ENCODE measurements at regions not wholly inside any gene's neighbourhood (a gene's known extent, or its start where the extent isn't known, plus 50 kb on each side); places are given as distances from the start of the nearest gene placed in this dataset.

GRCh38 chr4:171256223-171256622 is 557.0 kb upstream of the GALNTL6 start:
- ATAC-seq (no peak), FAIRE-seq (no peak)
- no TSS peak for BruUV-seq (replicated peaks)

More at GRCh38 chr4:171256223-171256622, 557.0 kb upstream of the GALNTL6 start:
- Histone ChIP-seq H3K27me3 (ENCODE audit: control insufficient read depth in 2 of 2, insufficient read depth in 2 of 2, low read length in 2 of 2) (no peaks in the 10 kb centered on the region), H3K4me1 (replicated peaks in 1 of 2; ENCODE audit: control insufficient read depth in 2 of 2, insufficient read depth in 2 of 2, low read length in 2 of 2) (no peaks in the 10 kb centered on the region), H3K9me3 (replicated peaks; ENCODE audit: control insufficient read depth, insufficient read depth, low read depth, low read length) (no peaks in the 10 kb centered on the region), H3K9me1 (ENCODE audit: control insufficient read depth, insufficient read depth, low read length) (no peaks in the 10 kb centered on the region), H3K9ac (ENCODE audit: insufficient read depth in 1 of 2, low read depth in 2 of 2, low read length in 2 of 2) (no peak overlapping the region), H3K79me2 (ENCODE audit: control insufficient read depth, insufficient read depth, low read length) (no peaks in the 10 kb centered on the region), H3K27ac (ENCODE audit: extremely low read depth, low read depth, low read length) (no peak overlapping the region), H3K4me2 (ENCODE audit: insufficient read depth, low read length) (no peak overlapping the region), H3K4me3 (no peak overlapping the region), H2AFZ (ENCODE audit: low read depth, low read length) (no peak overlapping the region), H3K36me3 (ENCODE audit: control insufficient read depth, insufficient read depth, low read length) (no peaks in the 10 kb centered on the region), H4K20me1 (replicated peaks; ENCODE audit: control insufficient read depth, insufficient read depth, low read length) (no peaks in the 10 kb centered on the region)
- no peak for DNase-seq (ENCODE audit: extremely low read depth in 1 of 4, low spot score in 3 of 4)
- in situ Hi-C loops (cut with MboI): no loop called here
- TF ChIP-seq NCOA4 (IDR thresholded peaks at IDR 0.05; ENCODE audit: partially characterized antibody) (no peak), STAT6 (CRISPR knock-in tag; IDR thresholded peaks at IDR 0.05) (no peak), RERE (CRISPR knock-in tag; IDR thresholded peaks at IDR 0.05; ENCODE audit: borderline replicate concordance) (no peak), SMAD2 (IDR thresholded peaks at IDR 0.05; ENCODE audit: low read depth, low read length) (no peak), PHF8 (IDR thresholded peaks at IDR 0.05; ENCODE audit: borderline replicate concordance, low read length) (no peak), TSC22D4 (tag; IDR thresholded peaks at IDR 0.05) (no peak), DMBX1 (CRISPR knock-in tag; IDR thresholded peaks at IDR 0.05; ENCODE audit: borderline replicate concordance) (no peak), MCM5 (IDR thresholded peaks at IDR 0.05; ENCODE audit: low read depth) (no peak), SMAD4 (CRISPR knock-in tag; conservative IDR thresholded peaks at IDR 0.05) (no peak), ATF1 (CRISPR knock-in tag; IDR thresholded peaks at IDR 0.05) (no peak), ATF1 (tag; IDR thresholded peaks at IDR 0.05) (no peak), PYGO2 (tag; IDR thresholded peaks at IDR 0.05) (no peak), POLR2G (IDR thresholded peaks at IDR 0.05; ENCODE audit: low read depth, low read length) (no peak)
- CTCF ChIA-PET (ENCODE audit: low intra/inter-chr PET ratio): interaction anchor here (0.7 kb wide), 1 partner anchor 19 kb away, joined by 3 read pairs; no protein-coding TSS in a partner anchor
- 0% methylated on average over 3 of the region's 3 CpGs for WGBS (ENCODE audit: insufficient coverage, low coverage, missing lambda C conversion rate)
- POLR2A ChIA-PET: no interaction called here
- intact Hi-C loops (cut with micrococcal nuclease): no loop called here

All from K562 (cell line).